ENCODE measurements at regions not wholly inside any gene's neighbourhood (a gene's known extent, or its start where the extent isn't known, plus 50 kb on each side); places are given as distances from the start of the nearest gene placed in this dataset.
A peak's percentile ranks its signal among the peaks of the same experiment; 100 is the strongest.

DNA sequence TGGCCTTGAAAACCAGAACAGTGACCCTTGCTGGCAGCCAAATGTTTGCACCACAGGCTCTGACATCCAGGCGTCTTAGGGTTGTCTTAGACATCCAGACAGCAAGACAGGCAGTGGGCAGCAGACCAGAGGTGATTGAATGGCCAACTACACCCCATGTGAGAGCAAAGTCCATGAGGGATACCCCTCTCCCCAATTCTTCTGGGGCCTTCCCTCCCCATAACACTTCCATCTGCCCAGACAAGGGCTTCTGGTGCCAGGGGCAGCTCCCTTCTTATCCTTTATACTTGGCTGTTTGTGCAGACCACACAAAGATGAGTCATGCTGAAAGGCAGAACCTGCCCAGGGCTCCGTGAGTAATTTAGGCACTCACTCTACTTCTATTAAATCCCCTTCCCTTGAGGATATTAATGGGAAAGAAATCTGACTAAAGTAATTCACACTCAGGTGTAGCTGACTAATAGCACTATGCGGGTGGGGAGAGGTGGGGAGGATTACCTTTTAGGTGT is 257.9 kb downstream of the UACA start:
- TF ChIP-seq TAF1 (IDR thresholded peaks at IDR 0.05; ENCODE audit: low read depth), result no peak
- peak; percentile 62 for TF ChIP-seq TCF12 (IDR thresholded peaks at IDR 0.05; ENCODE audit: low read depth)
- TF ChIP-seq NFIC (IDR thresholded peaks at IDR 0.05), result peak; percentile 47; the same call in 1 of the 2 replicates
- peak; percentile 68 for TF ChIP-seq EP300 (IDR thresholded peaks at IDR 0.05; ENCODE audit: borderline replicate concordance)
- TF ChIP-seq, protein P1, sequence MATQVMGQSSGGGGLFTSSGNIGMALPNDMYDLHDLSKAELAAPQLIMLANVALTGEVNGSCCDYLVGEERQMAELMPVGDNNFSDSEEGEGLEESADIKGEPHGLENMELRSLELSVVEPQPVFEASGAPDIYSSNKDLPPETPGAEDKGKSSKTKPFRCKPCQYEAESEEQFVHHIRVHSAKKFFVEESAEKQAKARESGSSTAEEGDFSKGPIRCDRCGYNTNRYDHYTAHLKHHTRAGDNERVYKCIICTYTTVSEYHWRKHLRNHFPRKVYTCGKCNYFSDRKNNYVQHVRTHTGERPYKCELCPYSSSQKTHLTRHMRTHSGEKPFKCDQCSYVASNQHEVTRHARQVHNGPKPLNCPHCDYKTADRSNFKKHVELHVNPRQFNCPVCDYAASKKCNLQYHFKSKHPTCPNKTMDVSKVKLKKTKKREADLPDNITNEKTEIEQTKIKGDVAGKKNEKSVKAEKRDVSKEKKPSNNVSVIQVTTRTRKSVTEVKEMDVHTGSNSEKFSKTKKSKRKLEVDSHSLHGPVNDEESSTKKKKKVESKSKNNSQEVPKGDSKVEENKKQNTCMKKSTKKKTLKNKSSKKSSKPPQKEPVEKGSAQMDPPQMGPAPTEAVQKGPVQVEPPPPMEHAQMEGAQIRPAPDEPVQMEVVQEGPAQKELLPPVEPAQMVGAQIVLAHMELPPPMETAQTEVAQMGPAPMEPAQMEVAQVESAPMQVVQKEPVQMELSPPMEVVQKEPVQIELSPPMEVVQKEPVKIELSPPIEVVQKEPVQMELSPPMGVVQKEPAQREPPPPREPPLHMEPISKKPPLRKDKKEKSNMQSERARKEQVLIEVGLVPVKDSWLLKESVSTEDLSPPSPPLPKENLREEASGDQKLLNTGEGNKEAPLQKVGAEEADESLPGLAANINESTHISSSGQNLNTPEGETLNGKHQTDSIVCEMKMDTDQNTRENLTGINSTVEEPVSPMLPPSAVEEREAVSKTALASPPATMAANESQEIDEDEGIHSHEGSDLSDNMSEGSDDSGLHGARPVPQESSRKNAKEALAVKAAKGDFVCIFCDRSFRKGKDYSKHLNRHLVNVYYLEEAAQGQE (IDR thresholded peaks at IDR 0.05; ENCODE audit: low read depth), result no peak
- peak; percentile 20; the same call in 1 of the 2 replicates for TF ChIP-seq TEAD4 (IDR thresholded peaks at IDR 0.05)
- TF ChIP-seq, protein P2, sequence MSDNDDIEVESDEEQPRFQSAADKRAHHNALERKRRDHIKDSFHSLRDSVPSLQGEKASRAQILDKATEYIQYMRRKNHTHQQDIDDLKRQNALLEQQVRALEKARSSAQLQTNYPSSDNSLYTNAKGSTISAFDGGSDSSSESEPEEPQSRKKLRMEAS (IDR thresholded peaks at IDR 0.05), result no peak
- 0 out of 2 replicates have a peak, but pooled peaks have one; percentile 25 for TF ChIP-seq ZBTB7A (IDR thresholded peaks at IDR 0.05; ENCODE audit: low read depth)
- TF ChIP-seq CEBPB (IDR thresholded peaks at IDR 0.05), result no peak
- 0 out of 2 replicates have a peak, but pooled peaks have one; percentile 27 for TF ChIP-seq FOXM1 (IDR thresholded peaks at IDR 0.05; ENCODE audit: borderline replicate concordance, low read depth)
- TF ChIP-seq, protein P3, sequence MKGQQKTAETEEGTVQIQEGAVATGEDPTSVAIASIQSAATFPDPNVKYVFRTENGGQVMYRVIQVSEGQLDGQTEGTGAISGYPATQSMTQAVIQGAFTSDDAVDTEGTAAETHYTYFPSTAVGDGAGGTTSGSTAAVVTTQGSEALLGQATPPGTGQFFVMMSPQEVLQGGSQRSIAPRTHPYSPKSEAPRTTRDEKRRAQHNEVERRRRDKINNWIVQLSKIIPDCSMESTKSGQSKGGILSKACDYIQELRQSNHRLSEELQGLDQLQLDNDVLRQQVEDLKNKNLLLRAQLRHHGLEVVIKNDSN (IDR thresholded peaks at IDR 0.05), result no peak

DNA sequence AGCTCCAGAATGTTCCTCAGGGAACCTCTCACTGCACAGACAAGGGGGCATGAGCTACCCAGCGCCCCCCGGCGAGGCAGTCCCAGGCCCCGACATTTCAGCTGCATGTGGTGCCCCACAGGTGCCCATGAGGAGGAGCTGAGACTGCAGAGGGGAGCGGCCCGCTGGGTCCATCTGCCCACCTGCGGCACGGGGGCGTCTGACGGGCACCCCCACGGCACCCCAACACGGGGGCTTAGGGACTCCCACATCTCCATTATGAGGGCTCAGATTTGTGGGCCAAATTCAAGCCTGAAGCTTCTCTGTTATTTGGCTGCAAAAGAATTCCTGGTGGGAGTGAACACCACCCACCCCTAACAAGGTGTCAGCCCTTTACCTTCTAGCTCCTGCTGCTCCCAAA is 258.4 kb downstream of the UACA start:
- TF ChIP-seq EP300 (IDR thresholded peaks at IDR 0.05; ENCODE audit: borderline replicate concordance) (no peak), EGR1 (IDR thresholded peaks at IDR 0.05) (no peak), TEAD4 (IDR thresholded peaks at IDR 0.05) (no peak), NFIC (IDR thresholded peaks at IDR 0.05) (no peak), TCF12 (IDR thresholded peaks at IDR 0.05; ENCODE audit: low read depth) (no peak), ZBTB7A (IDR thresholded peaks at IDR 0.05; ENCODE audit: low read depth) (no peak), RAD21 (IDR thresholded peaks at IDR 0.05; ENCODE audit: low read depth) (no peak), YY1 (IDR thresholded peaks at IDR 0.05; ENCODE audit: low read depth) (no peak), CEBPB (IDR thresholded peaks at IDR 0.05) (no peak), CREB1 (IDR thresholded peaks at IDR 0.05; ENCODE audit: low read depth) (no peak), TAF1 (IDR thresholded peaks at IDR 0.05; ENCODE audit: low read depth) (no peak), FOXM1 (IDR thresholded peaks at IDR 0.05; ENCODE audit: borderline replicate concordance, low read depth) (no peak)
- TF ChIP-seq, protein P3 (IDR thresholded peaks at IDR 0.05), result no peak
- TF ChIP-seq, protein P2 (IDR thresholded peaks at IDR 0.05), result no peak
- TF ChIP-seq, protein P1 (IDR thresholded peaks at IDR 0.05; ENCODE audit: low read depth), result no peak

DNA sequence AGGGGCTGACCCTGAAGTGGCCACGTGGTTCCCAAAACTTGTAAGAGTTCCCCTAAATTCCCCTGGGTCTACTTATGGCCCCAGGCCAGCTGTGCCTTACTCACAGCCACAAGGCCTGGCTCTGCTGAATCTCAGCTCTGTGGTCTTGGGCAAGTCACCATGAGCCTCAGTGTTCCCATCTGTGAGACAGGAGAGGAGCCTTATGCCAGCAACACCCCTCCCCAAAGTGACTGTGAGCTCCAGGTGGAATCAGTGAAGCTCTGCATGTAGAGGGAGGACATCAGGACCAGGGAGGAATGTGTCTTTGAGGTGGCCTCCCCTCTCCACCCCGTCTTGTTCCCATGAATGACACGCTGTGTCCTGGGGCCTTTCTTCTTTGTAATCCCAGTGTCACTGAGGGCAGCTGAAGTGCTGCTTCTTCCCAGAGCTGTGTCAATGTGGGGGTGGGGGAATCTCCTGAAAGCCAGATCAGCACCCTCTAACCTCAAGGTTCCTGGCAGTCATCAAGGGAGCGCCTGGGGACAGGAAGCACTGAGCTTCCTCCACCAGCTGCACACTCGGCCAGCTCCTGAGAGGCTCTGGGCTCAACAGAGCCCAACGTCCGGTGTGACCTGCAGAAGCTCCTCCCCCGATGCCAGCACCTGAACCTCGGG is 258.9 kb downstream of the UACA start:
- TF ChIP-seq EGR1 (IDR thresholded peaks at IDR 0.05), result no peak
- no peak for TF ChIP-seq TEAD4 (IDR thresholded peaks at IDR 0.05)

DNA sequence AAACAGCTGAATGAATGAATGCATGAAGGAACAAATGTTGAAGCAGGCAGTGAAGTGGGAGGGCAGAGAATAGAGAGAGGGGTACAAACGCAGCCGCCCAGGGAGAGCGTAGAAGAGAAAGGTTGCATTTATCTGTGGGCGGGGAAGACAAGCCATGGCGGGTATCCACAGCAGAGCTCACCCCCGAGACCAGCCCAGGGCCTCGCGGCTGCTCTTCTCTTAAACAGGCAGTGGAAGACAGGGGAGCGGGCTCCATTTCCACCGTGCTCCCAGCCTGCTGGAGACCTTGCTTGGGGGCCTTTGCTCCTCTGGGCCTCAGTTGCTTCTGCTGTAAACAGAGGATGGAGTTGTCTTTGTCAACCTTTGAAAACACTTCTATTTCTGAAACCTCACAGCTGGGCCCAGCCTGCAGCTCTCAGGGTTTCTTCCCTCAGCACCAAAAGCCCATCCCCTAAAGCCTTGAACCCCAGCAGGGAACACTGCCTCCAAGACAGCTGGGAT is 259.5 kb downstream of the UACA start:
- no peak for TF ChIP-seq TAF1 (IDR thresholded peaks at IDR 0.05; ENCODE audit: low read depth)
- TF ChIP-seq NFIC (IDR thresholded peaks at IDR 0.05), result no peak
- TF ChIP-seq CEBPB (IDR thresholded peaks at IDR 0.05), result no peak
- TF ChIP-seq CREB1 (IDR thresholded peaks at IDR 0.05; ENCODE audit: low read depth), result no peak
- TF ChIP-seq YY1 (IDR thresholded peaks at IDR 0.05; ENCODE audit: low read depth), result no peak

DNA sequence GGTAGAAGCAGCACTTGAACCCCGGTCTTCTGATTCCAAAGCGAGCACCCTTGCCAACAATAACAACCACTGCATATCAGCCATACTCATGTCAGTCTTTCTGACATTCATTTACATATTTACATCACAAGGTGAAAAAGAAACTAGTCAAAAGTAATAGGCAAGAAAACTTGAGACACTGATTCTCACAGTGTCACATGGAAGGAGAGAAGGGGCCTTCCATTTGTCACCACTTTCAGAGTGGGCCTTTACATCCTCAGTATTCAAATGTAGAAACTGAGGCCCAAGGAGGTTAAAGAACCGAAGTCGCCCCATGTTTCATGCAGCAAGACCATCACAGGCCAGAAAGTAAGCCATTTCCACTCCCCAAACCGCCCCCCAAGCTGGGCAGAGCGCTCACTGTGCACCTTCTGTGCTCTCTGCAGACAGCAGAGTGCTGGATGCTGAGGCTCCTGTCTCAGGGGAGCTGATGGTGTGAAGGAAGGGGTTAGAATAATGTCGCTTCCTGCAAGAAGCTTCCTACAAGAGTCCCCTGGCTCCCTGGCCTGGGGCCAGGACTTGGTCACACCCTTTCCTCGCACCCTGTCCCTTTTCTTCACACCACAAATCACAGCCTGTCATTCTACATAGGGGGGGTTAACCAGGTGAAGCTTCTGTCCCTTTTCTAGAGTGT is 260.1 kb downstream of the UACA start:
- no peak for TF ChIP-seq TCF12 (IDR thresholded peaks at IDR 0.05; ENCODE audit: low read depth)
- no peak for TF ChIP-seq CREB1 (IDR thresholded peaks at IDR 0.05; ENCODE audit: low read depth)
- peak; percentile 24; the same call in 1 of the 2 replicates for TF ChIP-seq NFIC (IDR thresholded peaks at IDR 0.05)
- TF ChIP-seq, protein P1 (IDR thresholded peaks at IDR 0.05; ENCODE audit: low read depth), result no peak
- no peak for TF ChIP-seq YY1 (IDR thresholded peaks at IDR 0.05; ENCODE audit: low read depth)
- no peak for TF ChIP-seq EGR1 (IDR thresholded peaks at IDR 0.05)
- TF ChIP-seq RAD21 (IDR thresholded peaks at IDR 0.05; ENCODE audit: low read depth), result no peak

Measured in Ishikawa (cell line).